IPS DF 4.7 (cell line): ENCODE measurements at regions not wholly inside any gene's neighbourhood (a gene's known extent, or its start where the extent isn't known, plus 50 kb on each side); places are given as distances from the start of the nearest gene placed in this dataset.
A peak's percentile ranks its signal among the peaks of the same experiment; 100 is the strongest.

Experiments
- DNase-seq: peaks from one replicate; pipeline ENCODE4 v3.0.0-alpha.2; 2013; ENCODE audit warnings: low spot score; ENCODE audit errors: extremely low read depth

GRCh38 chr11:20250644-20251247 lies 90.5 kb upstream of the DBX1 start:
- DNase-seq, result no peak

- no peak for DNase-seq
Measured at GRCh38 chr11:20249796-20250195, 89.5 kb upstream of the DBX1 start.

- DNase-seq, result no peak
Measured at GRCh38 chr11:20249378-20249777, 89.1 kb upstream of the DBX1 start.

- no peak for DNase-seq
Measured at GRCh38 chr11:20248871-20249270, 88.6 kb upstream of the DBX1 start.

GRCh38 chr11:20248121-20248772 lies 88.0 kb upstream of the DBX1 start:
- no peak for DNase-seq

- peak; percentile 2 for DNase-seq
Measured at GRCh38 chr11:20247591-20248007, 87.3 kb upstream of the DBX1 start.

GRCh38 chr11:20243974-20244373 lies 83.7 kb upstream of the DBX1 start:
- DNase-seq, result no peak

- DNase-seq, result no peak
Measured at GRCh38 chr11:20238712-20239111, 78.4 kb upstream of the DBX1 start.

- no peak for DNase-seq
Measured at GRCh38 chr11:20235164-20235563, 74.9 kb upstream of the DBX1 start.

- DNase-seq, result no peak
Measured at GRCh38 chr11:20227631-20228030, 67.4 kb upstream of the DBX1 start.

- DNase-seq, result no peak
Measured at GRCh38 chr11:20226933-20227332, 66.7 kb upstream of the DBX1 start.

- no peak for DNase-seq
Measured at GRCh38 chr11:20221566-20221965, 61.3 kb upstream of the DBX1 start.

GRCh38 chr11:20213790-20214189 lies 53.5 kb upstream of the DBX1 start:
- DNase-seq, result no peak

- no peak for DNase-seq
Measured at GRCh38 chr11:20211691-20212090, 51.4 kb upstream of the DBX1 start.
